GM12892 (cell line): ENCODE measurements at regions not wholly inside any gene's neighbourhood (a gene's known extent, or its start where the extent isn't known, plus 50 kb on each side); places are given as distances from the start of the nearest gene placed in this dataset.

Experiments used
- DNase-seq: peaks from one replicate; pipeline ENCODE4 v3.0.0; 2011; ENCODE audit not compliant: insufficient read length
- FAIRE-seq: peaks from 2 replicates; lab custom pipeline; 2011; peaks lifted over from hg19 to GRCh38; lab: Jason Lieb, UNC
- POLR2A ChIP-seq: IDR thresholded peaks from 2 replicates; pipeline ENCODE4 v1.6.1; 2011; ENCODE audit warnings: low read depth, low read length, control low read depth
- POLR2AphosphoS5 ChIP-seq: IDR thresholded peaks from 2 replicates; pipeline ENCODE4 v1.6.1; 2011; ENCODE audit warnings: low read depth, low read length, control low read depth
- TAF1 ChIP-seq: IDR thresholded peaks from 2 replicates; pipeline ENCODE4 v1.6.1; 2011; ENCODE audit warnings: low read depth, mild to moderate bottlenecking, control low read depth, low read length, borderline replicate concordance

GRCh38 chr13:33433316-33433715 lies 147.8 kb upstream of the STARD13 start:
- no peak for FAIRE-seq
- no peak for TF ChIP-seq TAF1
- TF ChIP-seq POLR2A, result no peak
- no peak for TF ChIP-seq POLR2AphosphoS5
- no peak for DNase-seq

- no peak for TF ChIP-seq TAF1
- TF ChIP-seq POLR2AphosphoS5, result no peak
- TF ChIP-seq POLR2A, result no peak
- FAIRE-seq, result no peak
- no peak for DNase-seq
Measured at GRCh38 chr13:33434676-33435075, 149.1 kb upstream of the STARD13 start.

GRCh38 chr13:33435207-33435606 lies 149.7 kb upstream of the STARD13 start:
- TF ChIP-seq POLR2A (no peak), TAF1 (no peak), POLR2AphosphoS5 (no peak)
- DNase-seq (no peak), FAIRE-seq (no peak)

- DNase-seq (no peak), FAIRE-seq (no peak)
- TF ChIP-seq POLR2AphosphoS5, result no peak
- TF ChIP-seq TAF1, result no peak
- no peak for TF ChIP-seq POLR2A
Measured at GRCh38 chr13:33438918-33439317, 153.4 kb upstream of the STARD13 start.

- no peak for DNase-seq
- TF ChIP-seq TAF1 (no peak), POLR2AphosphoS5 (no peak), POLR2A (no peak)
- FAIRE-seq, result no peak
Measured at GRCh38 chr13:33441015-33441414, 155.5 kb upstream of the STARD13 start.

- DNase-seq, result no peak
- TF ChIP-seq TAF1 (no peak), POLR2A (no peak), POLR2AphosphoS5 (no peak)
- FAIRE-seq, result no peak
Measured at GRCh38 chr13:33445024-33445423, 159.5 kb upstream of the STARD13 start.

- TF ChIP-seq POLR2AphosphoS5, result no peak
- no peak for FAIRE-seq
- DNase-seq, result no peak
Measured at GRCh38 chr13:33445476-33445875, 159.9 kb upstream of the STARD13 start.

GRCh38 chr13:33446821-33447725 lies 161.5 kb upstream of the STARD13 start:
- TF ChIP-seq POLR2A (no peak), POLR2AphosphoS5 (no peak), TAF1 (no peak)
- FAIRE-seq (no peak), DNase-seq (no peak)

- no peak for DNase-seq
- no peak for FAIRE-seq
- TF ChIP-seq TAF1 (no peak), POLR2AphosphoS5 (no peak), POLR2A (no peak)
Measured at GRCh38 chr13:33448889-33449288, 163.3 kb upstream of the STARD13 start.

GRCh38 chr13:33450956-33451709 lies 165.6 kb upstream of the STARD13 start:
- FAIRE-seq, result no peak
- no peak for DNase-seq
- TF ChIP-seq POLR2A (no peak), POLR2AphosphoS5 (no peak), TAF1 (no peak)

GRCh38 chr13:33452873-33453517 lies 167.4 kb upstream of the STARD13 start:
- no peak for TF ChIP-seq POLR2A
- FAIRE-seq, result no peak
- DNase-seq, result no peak

- TF ChIP-seq POLR2AphosphoS5 (no peak), POLR2A (no peak), TAF1 (no peak)
- FAIRE-seq, result no peak
- no peak for DNase-seq
Measured at GRCh38 chr13:33453936-33454335, 168.4 kb upstream of the STARD13 start.
